DND-41 (cell line): ENCODE measurements at regions not wholly inside any gene's neighbourhood (a gene's known extent, or its start where the extent isn't known, plus 50 kb on each side); places are given as distances from the start of the nearest gene placed in this dataset.

Experiments
- CTCF ChIP-seq: IDR thresholded peaks from 2 replicates; pipeline ENCODE4 v1.5.1; 2012; ENCODE audit warnings: borderline replicate concordance, low read length, moderate library complexity, mild to moderate bottlenecking; ENCODE audit not compliant: poor library complexity, severe bottlenecking; ENCODE audit errors: extremely low read depth
- EZH2 ChIP-seq: IDR thresholded peaks from 3 replicates; pipeline ENCODE4 v1.6.1; 2012; ENCODE audit warnings: borderline replicate concordance, low read depth, mild to moderate bottlenecking, moderate library complexity, low read length, inconsistent platforms; ENCODE audit not compliant: severe bottlenecking

DNA sequence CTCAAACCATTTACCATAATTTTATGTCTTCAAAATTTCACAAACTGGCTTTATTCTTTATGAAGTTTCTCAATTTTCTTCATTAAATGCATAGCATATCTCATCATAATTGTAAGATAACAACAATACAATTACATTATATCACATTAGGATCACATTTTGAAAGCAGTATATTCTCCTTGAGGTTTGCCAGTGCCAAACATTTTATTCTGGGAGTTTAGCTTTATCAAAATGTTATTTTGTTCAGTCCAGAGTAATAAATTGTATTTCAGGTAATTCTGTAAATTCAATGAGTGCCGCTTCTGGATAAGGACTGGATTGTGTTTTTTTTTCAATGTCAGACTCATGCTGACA is 234.6 kb upstream of the MIR17HG start:
- TF ChIP-seq CTCF (no peak), EZH2 (no peak)
